Tibial nerve (tissue), 4 donors: ENCODE measurements at regions not wholly inside any gene's neighbourhood (a gene's known extent, or its start where the extent isn't known, plus 50 kb on each side); places are given as distances from the start of the nearest gene placed in this dataset.

Source experiments
- DNase-seq, 2 donors: peaks; one replicate each; pipeline ENCODE4 v3.0.0-alpha.2; 2019; ENCODE audit warnings: low spot score in 2 of 2
- H3K27ac ChIP-seq, 4 donors: fragments of 200-600 bp; sonication (generic) in 3 of 4; one replicate each; pipeline ENCODE4 v1.5.1; 2017 to 2019; ENCODE audit warnings: mild to moderate bottlenecking in 1 of 4
- H3K27me3 ChIP-seq, 2 donors: fragments of 200-600 bp; sonication (generic) in 1 of 2; one replicate each; pipeline versions ENCODE4 v1.5.1 to v1.6.0; 2017 to 2019
- H3K36me3 ChIP-seq, 3 donors: fragments of 200-600 bp; sonication (generic); one replicate each; pipeline ENCODE4 v1.5.1; 2018 to 2019
- H3K4me1 ChIP-seq, 4 donors: fragments of 200-600 bp; sonication (generic) in 3 of 4; one replicate each; pipeline ENCODE4 v1.5.1; 2017 to 2019
- H3K4me3 ChIP-seq, 4 donors: fragments of 200-600 bp; sonication (generic) in 3 of 4; one replicate each; pipeline ENCODE4 v1.5.1; 2017 to 2019; ENCODE audit warnings: mild to moderate bottlenecking in 1 of 4, moderate library complexity in 1 of 4
- H3K9me3 ChIP-seq, 4 donors: fragments of 200-600 bp; sonication (generic) in 3 of 4; one replicate each; pipeline ENCODE4 v1.5.1; 2017 to 2019
- CTCF ChIP-seq, 5 experiments: fragments of 200-600 bp in 3 of 5; fragments of 450-650 bp in 2 of 5; sonication (generic) in 3 of 5; IDR thresholded peaks; one replicate each; pipeline ENCODE4 v1.5.1; 2016 to 2019; ENCODE audit warnings: antibody characterized with exemption in 5 of 5, mild to moderate bottlenecking in 3 of 5, moderate library complexity in 2 of 5
- EP300 ChIP-seq, 2 donors: sonication (generic); formaldehyde crosslinking; IDR thresholded peaks; one replicate each; pipeline ENCODE4 v1.6.1; 2017; ENCODE audit warnings: antibody characterized with exemption in 2 of 2, mild to moderate bottlenecking in 1 of 2
- POLR2A ChIP-seq, 2 donors: fragments of 450-650 bp; IDR thresholded peaks; one replicate each; pipeline ENCODE4 v1.6.1; 2017; ENCODE audit warnings: antibody characterized with exemption in 2 of 2, mild to moderate bottlenecking in 2 of 2, moderate library complexity in 2 of 2
- WGBS, 2 donors: methylation state at CpG; one replicate each; pipeline ENCODE4 v1.1.5; 2018; 5-methylcytosine and 5-hydroxymethylcytosine counted together

- Histone ChIP-seq H3K27ac (no peak overlapping the region), H3K9me3 (no peaks in the 10 kb centered on the region), H3K27me3 (no peaks in the 10 kb centered on the region), H3K4me3 (no peak overlapping the region), H3K4me1 (no peaks in the 10 kb centered on the region), H3K36me3 (no peaks in the 10 kb centered on the region)
- WGBS, 2 donors: 87 to 90% methylated on average over 4 of the region's 4 CpGs
- TF ChIP-seq EP300 (IDR thresholded peaks at IDR 0.05) (no peak), CTCF (IDR thresholded peaks at IDR 0.05) (no peak), POLR2A (IDR thresholded peaks at IDR 0.05) (no peak)
- no peak for DNase-seq
Observed at GRCh38 chr4:81988178-81988577, 385.6 kb downstream of the HNRNPD start.

- H3K27me3 ChIP-seq: no peaks in the 10 kb centered on the region
- no peak for TF ChIP-seq CTCF (IDR thresholded peaks at IDR 0.05)
- TF ChIP-seq POLR2A (IDR thresholded peaks at IDR 0.05): no peak
- TF ChIP-seq EP300 (IDR thresholded peaks at IDR 0.05): no peak
- no peaks in the 10 kb centered on the region for H3K9me3 ChIP-seq
- no peak overlapping the region for H3K27ac ChIP-seq
- no peaks in the 10 kb centered on the region for H3K4me1 ChIP-seq
- H3K4me3 ChIP-seq: no peak overlapping the region
- WGBS, 2 donors: 88 to 93% methylated on average over 3 of the region's 3 CpGs
- no peak for DNase-seq
- H3K36me3 ChIP-seq: no peaks in the 10 kb centered on the region
Observed at GRCh38 chr4:81984746-81985145, 389.0 kb downstream of the HNRNPD start.

GRCh38 chr4:81982846-81983540 lies 390.8 kb downstream of the HNRNPD start:
- H3K27ac ChIP-seq: no peak overlapping the region
- H3K9me3 ChIP-seq: no peaks in the 10 kb centered on the region
- H3K36me3 ChIP-seq: no peaks in the 10 kb centered on the region
- no peak for DNase-seq
- H3K4me1 ChIP-seq: no peaks in the 10 kb centered on the region
- WGBS, 2 donors: 60 to 76% methylated on average over 2 of the region's 2 CpGs
- no peaks in the 10 kb centered on the region for H3K27me3 ChIP-seq
- TF ChIP-seq EP300 (IDR thresholded peaks at IDR 0.05) (no peak), POLR2A (IDR thresholded peaks at IDR 0.05) (no peak), CTCF (IDR thresholded peaks at IDR 0.05) (no peak)
- H3K4me3 ChIP-seq: no peak overlapping the region

GRCh38 chr4:81981218-81981617 lies 392.6 kb downstream of the HNRNPD start:
- TF ChIP-seq EP300 (IDR thresholded peaks at IDR 0.05) (no peak), CTCF (IDR thresholded peaks at IDR 0.05) (no peak), POLR2A (IDR thresholded peaks at IDR 0.05) (no peak)
- 90 to 92% methylated on average over 3 of the region's 3 CpGs for WGBS, 2 donors

GRCh38 chr4:81974523-81974922 lies 399.3 kb downstream of the HNRNPD start:
- H3K4me3 ChIP-seq: no peak overlapping the region
- no peaks in the 10 kb centered on the region for H3K4me1 ChIP-seq
- no peak overlapping the region for H3K27ac ChIP-seq
- no peaks in the 10 kb centered on the region for H3K27me3 ChIP-seq
- TF ChIP-seq CTCF (IDR thresholded peaks at IDR 0.05): no peak
- no peak for TF ChIP-seq EP300 (IDR thresholded peaks at IDR 0.05)
- no peak for TF ChIP-seq POLR2A (IDR thresholded peaks at IDR 0.05)
- no peaks in the 10 kb centered on the region for H3K36me3 ChIP-seq
- DNase-seq: no peak
- 41 to 48% methylated on average over 1 of the region's 1 CpG for WGBS, 2 donors
- no peaks in the 10 kb centered on the region for H3K9me3 ChIP-seq

More at GRCh38 chr4:81981218-81981617, 392.6 kb downstream of the HNRNPD start:
- Histone ChIP-seq H3K4me3 (no peak overlapping the region), H3K27ac (no peak overlapping the region), H3K4me1 (no peaks in the 10 kb centered on the region), H3K27me3 (no peaks in the 10 kb centered on the region), H3K9me3 (no peaks in the 10 kb centered on the region), H3K36me3 (no peaks in the 10 kb centered on the region)
- no peak for DNase-seq
